BJ (cell line): ENCODE measurements at regions not wholly inside any gene's neighbourhood (a gene's known extent, or its start where the extent isn't known, plus 50 kb on each side); places are given as distances from the start of the nearest gene placed in this dataset.

Experiments
- CTCF ChIA-PET: fragments of 350-600 bp; formaldehyde crosslinking; extraction: SDS; loops from one replicate; lab custom pipeline; 2021; ENCODE audit warnings: antibody characterized with exemption, inconsistent platforms; lab: Yijun Ruan, JAX
- POLR2A ChIA-PET: fragments of 300-600 bp; sonication (Branson Sonifier 250); formaldehyde crosslinking; extraction: SDS; loops from one replicate; lab custom pipeline; 2021; ENCODE audit warnings: antibody characterized with exemption; lab: Charles Lee
- DNase-seq: peaks from one replicate; pipeline ENCODE4 v3.0.0-alpha.2; 2011; ENCODE audit warnings: low read depth
- H3K27me3 ChIP-seq: 2 replicates; pipeline ENCODE4 v1.6.0; 2011; ENCODE audit warnings: low read length; ENCODE audit not compliant: control insufficient read depth, insufficient read depth
- H3K36me3 ChIP-seq: 2 replicates; pipeline ENCODE4 v1.5.1; 2011; ENCODE audit warnings: low read length; ENCODE audit not compliant: control insufficient read depth, insufficient read depth
- H3K4me3 ChIP-seq: 2 replicates; pipeline ENCODE4 v1.5.1; 2011; ENCODE audit warnings: low read depth, mild to moderate bottlenecking, control low read depth, low read length
- TF ChIP-seq, protein P1 (sequence below): IDR thresholded peaks from 2 replicates; pipeline ENCODE4 v1.5.1; 2011; ENCODE audit warnings: low read depth, mild to moderate bottlenecking, control low read depth, inconsistent platforms, low read length, moderate library complexity; ENCODE audit not compliant: insufficient read depth

DNA sequence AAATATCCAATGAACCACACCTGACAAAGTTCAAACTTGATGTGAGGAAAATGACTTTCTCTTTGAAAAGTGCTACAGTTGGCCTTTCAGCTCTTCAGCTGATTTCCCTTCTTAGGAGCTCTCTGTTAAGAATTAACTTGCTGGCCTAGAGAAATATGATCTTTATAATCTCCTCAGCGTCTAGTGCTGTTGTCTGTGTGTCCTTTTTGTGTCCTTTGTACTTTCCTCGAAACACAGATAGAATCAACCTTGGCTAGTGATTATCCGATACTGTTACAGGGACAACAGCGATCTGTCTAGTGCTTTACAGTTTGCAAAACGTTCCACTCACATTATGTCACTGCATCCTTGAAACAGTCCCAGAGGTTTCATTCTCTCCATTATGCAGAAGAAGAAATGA is 162.8 kb upstream of the RMST start:
- ChIA-PET CTCF (interaction anchor here (2.1 kb wide), 1 partner anchor 8 kb away, joined by 6 read pairs; no protein-coding TSS in a partner anchor), POLR2A (no interaction called here)
- Histone ChIP-seq H3K36me3 (no peaks in the 10 kb centered on the region), H3K4me3 (no peak overlapping the region), H3K27me3 (no peaks in the 10 kb centered on the region)
- no peak for DNase-seq
- TF ChIP-seq, protein P1, sequence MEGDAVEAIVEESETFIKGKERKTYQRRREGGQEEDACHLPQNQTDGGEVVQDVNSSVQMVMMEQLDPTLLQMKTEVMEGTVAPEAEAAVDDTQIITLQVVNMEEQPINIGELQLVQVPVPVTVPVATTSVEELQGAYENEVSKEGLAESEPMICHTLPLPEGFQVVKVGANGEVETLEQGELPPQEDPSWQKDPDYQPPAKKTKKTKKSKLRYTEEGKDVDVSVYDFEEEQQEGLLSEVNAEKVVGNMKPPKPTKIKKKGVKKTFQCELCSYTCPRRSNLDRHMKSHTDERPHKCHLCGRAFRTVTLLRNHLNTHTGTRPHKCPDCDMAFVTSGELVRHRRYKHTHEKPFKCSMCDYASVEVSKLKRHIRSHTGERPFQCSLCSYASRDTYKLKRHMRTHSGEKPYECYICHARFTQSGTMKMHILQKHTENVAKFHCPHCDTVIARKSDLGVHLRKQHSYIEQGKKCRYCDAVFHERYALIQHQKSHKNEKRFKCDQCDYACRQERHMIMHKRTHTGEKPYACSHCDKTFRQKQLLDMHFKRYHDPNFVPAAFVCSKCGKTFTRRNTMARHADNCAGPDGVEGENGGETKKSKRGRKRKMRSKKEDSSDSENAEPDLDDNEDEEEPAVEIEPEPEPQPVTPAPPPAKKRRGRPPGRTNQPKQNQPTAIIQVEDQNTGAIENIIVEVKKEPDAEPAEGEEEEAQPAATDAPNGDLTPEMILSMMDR: no peak

DNA sequence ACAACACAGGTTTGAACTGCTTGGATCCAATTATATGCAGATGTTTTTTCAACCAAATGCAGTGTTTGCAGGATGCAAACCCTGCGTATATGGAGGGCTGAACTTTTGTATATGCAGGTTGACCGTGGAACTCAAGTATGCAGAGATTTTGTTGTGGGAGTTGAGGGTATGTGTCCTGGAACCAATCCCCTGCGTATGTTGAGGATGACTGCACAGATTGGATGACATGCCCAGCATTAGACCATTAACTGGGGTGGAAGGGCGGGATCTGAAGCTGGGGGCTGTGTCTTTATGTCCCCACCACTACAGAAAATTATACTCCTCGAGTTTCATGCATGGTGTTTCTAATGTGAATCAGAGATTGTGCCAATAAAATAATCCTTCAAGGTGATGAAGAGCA is 162.2 kb upstream of the RMST start:
- POLR2A ChIA-PET: no interaction called here
- Histone ChIP-seq H3K4me3 (no peak overlapping the region), H3K27me3 (no peaks in the 10 kb centered on the region), H3K36me3 (no peaks in the 10 kb centered on the region)
- no peak for DNase-seq
- TF ChIP-seq, protein P1: no peak
- CTCF ChIA-PET: no interaction called here

DNA sequence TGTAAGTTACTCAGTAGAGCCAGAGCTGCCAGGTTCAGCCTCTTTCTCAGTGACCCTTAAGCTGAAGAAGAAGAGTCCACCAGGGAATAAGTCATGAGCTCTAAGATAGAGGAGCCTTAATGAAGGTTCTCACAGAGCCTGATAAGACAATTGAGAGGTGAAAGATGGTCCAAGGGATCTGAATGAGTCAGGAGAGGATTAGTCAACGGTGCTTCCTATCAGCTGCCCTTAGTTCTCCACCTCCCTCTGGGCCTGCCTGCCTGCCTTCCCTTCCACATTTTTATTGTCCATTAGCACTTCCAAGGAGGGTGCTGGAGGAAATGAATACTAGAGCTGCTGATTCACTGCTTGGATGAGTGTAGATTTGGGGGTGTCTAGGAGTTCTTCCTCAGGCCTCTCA is 161.7 kb upstream of the RMST start:
- DNase-seq: no peak
- Histone ChIP-seq H3K4me3 (no peak overlapping the region), H3K36me3 (no peaks in the 10 kb centered on the region), H3K27me3 (no peaks in the 10 kb centered on the region)
- ChIA-PET CTCF (no interaction called here), POLR2A (no interaction called here)
- TF ChIP-seq, protein P1: no peak

DNA sequence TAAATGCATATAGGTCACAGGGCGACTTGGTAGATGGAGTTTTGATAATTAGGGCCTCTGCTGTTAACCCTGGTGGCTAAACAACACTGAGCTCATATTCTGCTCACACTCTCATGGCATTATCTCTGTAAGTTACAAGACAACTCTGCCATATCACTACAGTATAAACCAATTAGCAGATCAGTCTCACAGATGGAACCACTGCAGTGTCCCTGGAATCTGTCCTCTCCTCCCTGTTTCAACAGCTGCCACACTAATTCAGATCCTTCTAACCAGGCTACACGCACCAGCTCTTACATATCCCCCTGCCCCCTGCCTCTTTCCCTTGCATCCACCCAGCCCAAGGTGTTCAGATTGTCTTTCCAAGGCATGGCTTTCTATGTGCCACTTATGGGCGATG is 161.0 kb upstream of the RMST start:
- Histone ChIP-seq H3K27me3 (no peaks in the 10 kb centered on the region), H3K36me3 (no peaks in the 10 kb centered on the region), H3K4me3 (no peak overlapping the region)
- TF ChIP-seq, protein P1: no peak
- POLR2A ChIA-PET: no interaction called here
- no peak for DNase-seq
- CTCF ChIA-PET: no interaction called here

DNA sequence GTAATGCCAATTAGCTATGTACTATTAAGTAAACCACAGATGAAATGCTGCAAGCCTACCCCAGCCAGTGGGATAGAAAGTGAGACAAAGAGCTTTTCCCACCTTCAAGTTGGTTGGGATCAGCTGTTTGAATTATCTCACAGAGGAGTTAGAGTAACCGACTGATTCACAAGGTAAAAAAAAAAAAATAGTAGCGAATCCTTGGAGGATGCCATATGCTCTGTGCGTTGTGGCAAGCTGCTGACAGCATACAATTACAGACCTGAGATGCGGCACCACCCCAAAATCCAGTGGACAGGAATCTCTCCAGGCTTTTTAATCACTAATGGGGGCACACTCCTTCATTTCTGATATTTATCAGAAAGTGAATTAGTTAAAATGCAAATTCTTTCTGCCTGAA is 157.0 kb upstream of the RMST start:
- DNase-seq: no peak
- TF ChIP-seq, protein P1: no peak
- no peaks in the 10 kb centered on the region for H3K27me3 ChIP-seq
- H3K36me3 ChIP-seq: no peaks in the 10 kb centered on the region
- H3K4me3 ChIP-seq: no peak overlapping the region
- ChIA-PET POLR2A (no interaction called here), CTCF (no interaction called here)
